C4-2B (cell line): ENCODE measurements at regions not wholly inside any gene's neighbourhood (a gene's known extent, or its start where the extent isn't known, plus 50 kb on each side); places are given as distances from the start of the nearest gene placed in this dataset.

Experiments
- ZFX ChIP-seq: fragments of 450-650 bp; IDR thresholded peaks from 2 replicates; pipeline ENCODE4 v1.6.1; 2017
- TF ChIP-seq, protein P1 (sequence below): fragments of 450-650 bp; conservative IDR thresholded peaks from 2 replicates; pipeline ENCODE4 v1.5.1; 2017; ENCODE audit warnings: mild to moderate bottlenecking

DNA sequence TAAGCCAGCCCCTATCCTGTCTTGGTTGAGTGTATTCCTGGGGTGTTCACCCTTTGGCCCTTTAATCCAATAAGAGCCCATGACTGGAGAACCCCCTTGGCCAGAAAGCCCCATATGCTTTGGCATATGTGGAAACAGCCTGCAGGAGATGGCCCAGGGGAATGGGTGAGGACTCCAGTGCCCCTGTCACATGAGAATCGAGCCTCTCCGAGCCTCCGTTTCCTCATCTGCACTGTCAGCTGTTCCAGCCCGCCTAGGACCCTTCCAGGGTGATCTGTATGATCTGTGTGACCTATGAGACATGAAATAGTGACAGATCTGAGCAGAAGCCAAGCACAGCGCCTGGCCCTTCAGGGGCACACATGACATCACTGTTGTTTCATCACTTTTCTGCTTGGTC, 300.7 kb downstream of the ZNF536 start:
- TF ChIP-seq, protein P1, sequence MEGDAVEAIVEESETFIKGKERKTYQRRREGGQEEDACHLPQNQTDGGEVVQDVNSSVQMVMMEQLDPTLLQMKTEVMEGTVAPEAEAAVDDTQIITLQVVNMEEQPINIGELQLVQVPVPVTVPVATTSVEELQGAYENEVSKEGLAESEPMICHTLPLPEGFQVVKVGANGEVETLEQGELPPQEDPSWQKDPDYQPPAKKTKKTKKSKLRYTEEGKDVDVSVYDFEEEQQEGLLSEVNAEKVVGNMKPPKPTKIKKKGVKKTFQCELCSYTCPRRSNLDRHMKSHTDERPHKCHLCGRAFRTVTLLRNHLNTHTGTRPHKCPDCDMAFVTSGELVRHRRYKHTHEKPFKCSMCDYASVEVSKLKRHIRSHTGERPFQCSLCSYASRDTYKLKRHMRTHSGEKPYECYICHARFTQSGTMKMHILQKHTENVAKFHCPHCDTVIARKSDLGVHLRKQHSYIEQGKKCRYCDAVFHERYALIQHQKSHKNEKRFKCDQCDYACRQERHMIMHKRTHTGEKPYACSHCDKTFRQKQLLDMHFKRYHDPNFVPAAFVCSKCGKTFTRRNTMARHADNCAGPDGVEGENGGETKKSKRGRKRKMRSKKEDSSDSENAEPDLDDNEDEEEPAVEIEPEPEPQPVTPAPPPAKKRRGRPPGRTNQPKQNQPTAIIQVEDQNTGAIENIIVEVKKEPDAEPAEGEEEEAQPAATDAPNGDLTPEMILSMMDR: no peak
- no peak for TF ChIP-seq ZFX
